MM.1S (cell line): ENCODE measurements at regions not wholly inside any gene's neighbourhood (a gene's known extent, or its start where the extent isn't known, plus 50 kb on each side); places are given as distances from the start of the nearest gene placed in this dataset.

ENCODE experiments used
- CTCF ChIP-seq: fragments of 300-600 bp; sonication (generic); IDR thresholded peaks from 2 replicates; pipeline ENCODE4 v1.5.1; 2016; ENCODE audit warnings: antibody characterized with exemption, low read length, mixed read lengths
- EZH2 ChIP-seq: fragments of 300-600 bp; sonication (generic); optimal IDR thresholded peaks from 2 replicates; pipeline ENCODE3; 2017; ENCODE audit warnings: low read depth, mild to moderate bottlenecking, antibody characterized with exemption, low read length, mixed read lengths
- EZH2phosphoT487 ChIP-seq: fragments of 300-600 bp; sonication (generic); IDR thresholded peaks from 2 replicates; pipeline ENCODE4 v1.6.1; 2018; ENCODE audit warnings: antibody characterized with exemption, low read length

GRCh38 chr6:170019818-170020583, 268.6 kb downstream of the ERMARD start:
- TF ChIP-seq EZH2 = no peak
- no peak for TF ChIP-seq CTCF
- TF ChIP-seq EZH2phosphoT487 = no peak
